T-helper 1 cell treated with Interleukin-12 subunit alpha and Interleukin-12 subunit beta and Interleukin-4 antibody, amounts not matched to agents 30 μg/mL and 1 μg/mL, for 36 hours (primary cell): ENCODE measurements at regions not wholly inside any gene's neighbourhood (a gene's known extent, or its start where the extent isn't known, plus 50 kb on each side); places are given as distances from the start of the nearest gene placed in this dataset.

Experiments
- H3K27ac Mint-ChIP-seq: one replicate; pipeline ENCODE4 v1.8.0; 2021; ENCODE audit warnings: mild to moderate bottlenecking, mixed read lengths
- H3K27me3 Mint-ChIP-seq: one replicate; pipeline ENCODE4 v1.8.0; 2021; ENCODE audit warnings: low read depth, mixed read lengths
- H3K36me3 Mint-ChIP-seq: one replicate; pipeline ENCODE4 v1.8.0; 2021; ENCODE audit warnings: low read depth, mixed read lengths
- H3K4me1 Mint-ChIP-seq: one replicate; pipeline ENCODE4 v1.8.0; 2021; ENCODE audit warnings: low read depth, mixed read lengths
- H3K4me3 Mint-ChIP-seq: one replicate; pipeline ENCODE4 v1.8.0; 2021; ENCODE audit warnings: mild to moderate bottlenecking, moderate library complexity, mixed read lengths
- H3K9me3 Mint-ChIP-seq: one replicate; pipeline ENCODE4 v1.8.0; 2021; ENCODE audit warnings: mixed read lengths

DNA sequence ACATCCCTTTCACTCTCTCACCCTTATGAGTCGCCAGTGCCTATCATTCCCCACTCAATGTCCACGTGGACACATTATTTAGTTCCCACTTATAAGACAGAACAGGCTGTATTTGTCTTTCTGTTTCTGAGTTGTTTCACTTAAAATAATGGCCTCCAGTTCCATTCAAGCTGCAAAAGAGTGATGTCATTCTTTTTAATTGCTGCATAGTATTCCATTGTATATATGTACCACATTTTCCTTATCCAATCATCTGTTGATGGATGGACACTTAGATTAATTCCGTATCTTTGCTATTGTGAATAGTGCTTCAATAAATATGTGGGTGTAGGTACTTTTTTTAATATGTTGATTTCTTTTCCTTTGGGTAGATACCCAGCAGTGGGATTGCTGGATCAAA, 79.1 kb downstream of the ZNF365 start:
- no peak overlapping the region for H3K27ac Mint-ChIP-seq
- H3K27me3 Mint-ChIP-seq: peaks cover 22% of the 10 kb centered on the region
- no peaks in the 10 kb centered on the region for H3K36me3 Mint-ChIP-seq
- no peaks in the 10 kb centered on the region for H3K9me3 Mint-ChIP-seq
- peaks cover 15% of the 10 kb centered on the region for H3K4me1 Mint-ChIP-seq
- no peak overlapping the region for H3K4me3 Mint-ChIP-seq

DNA sequence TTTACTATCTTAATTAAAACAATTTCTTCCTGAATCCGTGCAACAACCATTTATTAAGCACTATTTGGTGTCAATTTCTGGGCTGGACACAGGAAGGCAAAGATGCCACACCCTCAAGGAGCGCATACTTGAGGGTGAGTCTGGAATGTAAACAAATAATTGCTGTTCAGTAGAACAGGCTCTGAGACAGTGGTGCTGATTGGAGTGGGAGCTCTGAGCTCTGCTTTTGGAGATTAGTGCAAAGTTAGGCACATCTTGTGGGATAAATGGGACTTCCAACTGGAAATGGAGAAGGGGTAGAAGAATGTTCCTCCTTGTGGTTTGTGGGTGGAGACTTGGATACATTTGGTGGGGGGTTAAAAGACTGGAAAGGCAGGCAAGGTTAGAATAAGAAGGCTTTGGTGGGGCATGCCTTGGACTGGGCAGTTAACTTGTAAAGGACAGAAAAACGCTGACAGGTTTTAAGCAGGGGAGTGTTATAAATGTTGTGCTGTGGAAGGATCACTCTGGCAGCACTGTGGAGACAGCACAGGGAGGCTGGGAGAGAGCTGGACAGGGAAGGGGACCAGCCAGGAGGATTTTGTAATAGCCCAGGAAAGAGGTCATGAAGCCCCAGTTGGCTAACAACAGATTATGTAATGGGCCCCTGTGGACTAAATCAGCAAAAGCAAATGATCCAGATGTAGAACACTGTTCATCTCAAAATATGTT, 80.7 kb downstream of the ZNF365 start:
- no peaks in the 10 kb centered on the region for H3K36me3 Mint-ChIP-seq
- no peaks in the 10 kb centered on the region for H3K9me3 Mint-ChIP-seq
- H3K27ac Mint-ChIP-seq: no peak overlapping the region
- H3K4me1 Mint-ChIP-seq: peaks cover 15% of the 10 kb centered on the region
- H3K27me3 Mint-ChIP-seq: peaks cover 18% of the 10 kb centered on the region
- no peak overlapping the region for H3K4me3 Mint-ChIP-seq

DNA sequence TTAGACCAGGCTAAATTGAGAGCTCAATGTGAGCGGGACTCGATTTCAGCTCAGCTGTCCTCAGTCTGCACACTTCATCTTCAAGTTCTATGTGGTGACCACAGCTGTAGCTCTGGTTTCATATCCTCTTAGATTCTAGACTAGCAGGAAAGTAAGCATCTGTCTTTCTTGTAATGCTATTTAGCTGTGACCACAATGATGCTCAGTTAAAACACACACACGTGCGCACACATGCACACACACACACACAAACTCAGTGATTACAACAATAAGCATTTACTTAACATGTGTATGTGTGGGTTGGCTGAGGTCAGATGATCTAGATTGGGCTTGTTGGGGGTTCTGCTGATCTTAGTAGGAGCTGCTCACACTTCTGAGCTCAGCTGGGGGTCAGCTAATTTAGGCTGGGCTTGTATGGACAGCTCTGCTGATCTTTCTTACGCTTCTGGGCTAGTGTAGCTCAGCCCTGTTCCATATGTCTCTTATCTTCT, 82.5 kb downstream of the ZNF365 start:
- Mint-ChIP-seq H3K9me3 (no peaks in the 10 kb centered on the region), H3K4me3 (no peak overlapping the region), H3K27ac (no peak overlapping the region), H3K36me3 (no peaks in the 10 kb centered on the region), H3K27me3 (peaks cover 11% of the 10 kb centered on the region), H3K4me1 (peaks cover 15% of the 10 kb centered on the region)

DNA sequence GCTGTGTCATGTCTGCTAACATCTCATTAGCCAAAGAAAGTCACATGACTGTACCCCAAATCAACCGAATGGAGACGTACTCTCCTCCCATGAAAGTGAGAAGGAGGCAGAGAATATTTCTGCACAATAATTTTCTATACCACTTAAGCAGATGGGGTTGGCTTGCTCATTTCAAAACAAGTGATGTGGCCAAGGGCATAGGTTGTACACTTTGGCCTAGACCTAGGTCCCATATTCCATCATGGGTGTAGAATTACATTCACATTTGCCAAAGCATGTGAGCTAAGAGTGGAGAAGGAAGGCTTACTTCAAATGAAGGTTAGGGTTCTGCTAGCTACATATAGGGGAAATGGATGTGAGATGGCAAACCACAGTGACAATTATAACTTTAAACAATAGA, 83.0 kb downstream of the ZNF365 start:
- H3K36me3 Mint-ChIP-seq: no peaks in the 10 kb centered on the region
- no peaks in the 10 kb centered on the region for H3K9me3 Mint-ChIP-seq
- H3K4me1 Mint-ChIP-seq: peaks cover 15% of the 10 kb centered on the region
- peaks cover 11% of the 10 kb centered on the region for H3K27me3 Mint-ChIP-seq
- no peak overlapping the region for H3K4me3 Mint-ChIP-seq
- no peak overlapping the region for H3K27ac Mint-ChIP-seq

DNA sequence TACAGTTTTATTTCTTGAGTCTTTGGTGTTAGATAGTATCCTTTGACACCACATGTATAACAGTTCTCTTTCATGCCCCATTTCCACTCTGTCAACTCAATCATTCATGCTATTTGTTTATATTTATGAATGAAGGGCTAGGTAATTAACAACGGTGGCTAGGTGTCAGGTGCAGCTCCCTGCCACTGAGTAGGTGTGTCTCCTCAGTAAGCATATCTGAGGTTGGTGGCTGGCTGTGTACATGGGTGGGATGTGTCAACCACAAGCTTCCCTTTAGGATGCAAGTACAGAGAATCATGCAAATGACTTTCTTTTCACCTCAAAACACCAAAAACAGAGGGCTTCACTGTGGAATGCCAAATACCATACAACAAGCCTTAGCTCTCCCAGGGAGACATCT, 83.4 kb downstream of the ZNF365 start:
- no peaks in the 10 kb centered on the region for H3K36me3 Mint-ChIP-seq
- H3K27me3 Mint-ChIP-seq: peaks cover 11% of the 10 kb centered on the region
- H3K4me1 Mint-ChIP-seq: peaks cover 15% of the 10 kb centered on the region
- H3K27ac Mint-ChIP-seq: no peak overlapping the region
- H3K4me3 Mint-ChIP-seq: no peak overlapping the region
- H3K9me3 Mint-ChIP-seq: no peaks in the 10 kb centered on the region

DNA sequence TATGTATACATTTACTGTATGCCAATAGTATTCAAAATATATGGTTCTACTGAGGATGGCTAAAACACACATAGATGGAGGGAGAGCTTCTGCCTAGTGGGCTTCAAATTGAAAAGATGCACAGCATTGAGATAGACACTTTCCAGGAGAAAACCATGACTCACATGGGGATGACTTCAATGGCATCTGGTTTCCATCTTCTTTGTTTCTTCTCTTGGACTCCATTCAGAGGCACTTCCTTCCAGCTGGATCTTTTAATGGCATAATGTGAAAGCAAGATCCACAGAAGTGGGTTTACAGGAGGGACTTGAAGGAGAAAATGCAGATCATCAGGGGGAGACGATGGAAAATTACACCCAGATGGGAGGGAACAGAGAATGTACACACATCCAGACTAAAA, 84.9 kb downstream of the ZNF365 start:
- no peak overlapping the region for H3K27ac Mint-ChIP-seq
- peaks cover 11% of the 10 kb centered on the region for H3K27me3 Mint-ChIP-seq
- no peak overlapping the region for H3K4me3 Mint-ChIP-seq
- no peaks in the 10 kb centered on the region for H3K36me3 Mint-ChIP-seq
- no peaks in the 10 kb centered on the region for H3K9me3 Mint-ChIP-seq
- H3K4me1 Mint-ChIP-seq: peaks cover 15% of the 10 kb centered on the region

DNA sequence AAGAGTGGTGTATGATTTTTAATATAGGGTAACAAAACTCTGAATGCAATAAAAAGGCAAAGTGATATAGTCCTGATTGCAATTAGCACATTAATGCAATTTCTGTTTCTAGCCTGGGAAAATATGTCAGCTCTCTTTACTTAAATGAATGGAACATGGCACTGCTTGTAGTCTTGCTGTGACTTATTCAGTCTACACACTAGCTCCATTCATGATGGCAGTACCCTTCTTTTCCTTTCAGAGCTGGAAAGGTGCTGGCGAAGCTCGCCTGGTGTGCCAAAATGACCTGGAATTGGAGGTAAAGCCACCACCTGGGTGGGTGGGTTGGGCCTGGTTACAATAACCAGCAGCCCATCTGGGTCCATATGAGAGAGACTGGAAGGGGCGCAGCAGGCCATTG, 85.3 kb downstream of the ZNF365 start:
- peaks cover 15% of the 10 kb centered on the region for H3K4me1 Mint-ChIP-seq
- H3K4me3 Mint-ChIP-seq: no peak overlapping the region
- H3K27ac Mint-ChIP-seq: no peak overlapping the region
- no peaks in the 10 kb centered on the region for H3K9me3 Mint-ChIP-seq
- peaks cover 11% of the 10 kb centered on the region for H3K27me3 Mint-ChIP-seq
- no peaks in the 10 kb centered on the region for H3K36me3 Mint-ChIP-seq

DNA sequence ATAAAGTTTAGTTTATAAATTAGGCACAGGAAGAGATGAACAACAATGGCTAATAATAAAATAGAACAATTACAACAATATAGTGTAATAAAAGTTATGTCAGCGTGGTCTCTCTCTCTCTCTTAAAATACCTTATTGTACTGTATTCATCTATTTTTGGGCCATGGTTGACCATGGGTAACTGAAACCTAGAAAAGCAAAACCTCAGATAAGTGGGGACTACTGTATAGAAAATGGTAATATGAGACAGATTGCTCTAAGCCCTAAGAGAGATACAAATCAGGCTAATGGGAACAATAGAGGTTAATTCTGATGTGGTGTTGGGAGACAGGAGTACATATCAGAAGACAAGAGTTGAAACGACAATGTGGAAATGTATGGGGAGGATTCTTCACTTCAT, 86.2 kb downstream of the ZNF365 start:
- peaks cover 15% of the 10 kb centered on the region for H3K4me1 Mint-ChIP-seq
- H3K4me3 Mint-ChIP-seq: no peak overlapping the region
- no peak overlapping the region for H3K27ac Mint-ChIP-seq
- peaks cover 6% of the 10 kb centered on the region for H3K27me3 Mint-ChIP-seq
- H3K36me3 Mint-ChIP-seq: no peaks in the 10 kb centered on the region
- H3K9me3 Mint-ChIP-seq: no peaks in the 10 kb centered on the region

DNA sequence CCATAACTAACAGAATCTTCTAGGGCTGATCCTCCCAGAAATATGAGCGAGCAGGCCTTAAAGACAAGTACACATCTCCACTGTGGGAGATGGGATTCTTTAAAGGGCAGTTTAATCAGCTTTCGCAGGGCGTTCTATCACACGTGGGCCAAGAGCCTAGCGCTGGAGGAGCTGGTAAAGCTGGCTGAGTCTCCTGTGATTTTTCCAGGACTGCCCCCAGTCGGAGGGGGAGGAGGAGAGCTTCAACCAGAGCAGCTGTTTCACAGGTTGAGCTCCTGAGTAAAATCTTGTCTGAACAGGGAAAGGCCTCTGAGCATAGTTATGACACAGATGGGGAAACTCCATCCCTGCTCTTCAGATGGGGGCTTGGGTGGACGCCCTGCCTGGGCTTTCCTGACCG, 87.0 kb downstream of the ZNF365 start:
- Mint-ChIP-seq H3K9me3 (no peaks in the 10 kb centered on the region), H3K4me1 (peaks cover 15% of the 10 kb centered on the region), H3K36me3 (no peaks in the 10 kb centered on the region), H3K27me3 (peaks cover 6% of the 10 kb centered on the region), H3K27ac (no peak overlapping the region), H3K4me3 (no peak overlapping the region)

DNA sequence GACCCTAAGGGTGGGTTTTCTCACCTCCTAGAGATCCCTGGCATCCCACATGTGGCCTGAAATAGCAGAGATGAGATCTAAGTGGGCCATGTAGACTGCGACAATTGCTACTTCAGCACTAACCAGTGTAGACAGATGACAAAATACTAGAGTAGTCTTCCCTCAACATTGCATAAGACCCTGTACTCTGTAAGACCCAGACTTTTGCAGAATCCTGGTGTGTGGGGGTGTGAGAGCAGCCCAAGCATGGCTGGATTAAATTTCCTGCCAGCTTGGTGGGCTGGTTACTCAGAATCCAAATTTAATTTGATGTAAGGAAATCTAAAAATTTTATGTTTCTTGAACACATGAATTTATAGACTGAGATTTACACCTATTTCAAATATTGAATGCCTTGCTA, 88.3 kb downstream of the ZNF365 start:
- Mint-ChIP-seq H3K27me3 (peaks cover 6% of the 10 kb centered on the region), H3K27ac (no peak overlapping the region), H3K36me3 (no peaks in the 10 kb centered on the region), H3K4me3 (no peak overlapping the region), H3K4me1 (peaks cover 4% of the 10 kb centered on the region), H3K9me3 (no peaks in the 10 kb centered on the region)

DNA sequence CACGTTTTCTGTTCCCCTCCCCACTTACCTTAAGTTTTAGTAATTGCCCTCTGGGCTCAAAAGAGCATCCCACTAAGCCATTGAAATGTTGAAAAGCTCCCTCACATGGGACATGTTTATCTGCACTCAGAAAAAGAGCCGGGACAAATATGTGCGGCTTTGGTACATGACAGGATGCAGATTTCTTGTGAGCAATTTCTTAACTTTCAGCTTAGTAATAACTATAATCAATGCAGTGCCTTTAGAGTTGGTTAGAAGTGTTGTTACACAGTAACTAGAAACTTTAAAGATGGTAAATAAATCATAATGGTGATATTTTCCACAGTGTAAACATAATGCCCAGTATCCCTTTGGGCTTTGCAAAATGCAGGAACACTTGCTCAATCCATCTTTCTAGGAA, 89.2 kb downstream of the ZNF365 start:
- H3K9me3 Mint-ChIP-seq: no peaks in the 10 kb centered on the region
- no peak overlapping the region for H3K4me3 Mint-ChIP-seq
- H3K27me3 Mint-ChIP-seq: peaks cover 6% of the 10 kb centered on the region
- H3K27ac Mint-ChIP-seq: no peak overlapping the region
- H3K4me1 Mint-ChIP-seq: no peaks in the 10 kb centered on the region
- H3K36me3 Mint-ChIP-seq: no peaks in the 10 kb centered on the region

DNA sequence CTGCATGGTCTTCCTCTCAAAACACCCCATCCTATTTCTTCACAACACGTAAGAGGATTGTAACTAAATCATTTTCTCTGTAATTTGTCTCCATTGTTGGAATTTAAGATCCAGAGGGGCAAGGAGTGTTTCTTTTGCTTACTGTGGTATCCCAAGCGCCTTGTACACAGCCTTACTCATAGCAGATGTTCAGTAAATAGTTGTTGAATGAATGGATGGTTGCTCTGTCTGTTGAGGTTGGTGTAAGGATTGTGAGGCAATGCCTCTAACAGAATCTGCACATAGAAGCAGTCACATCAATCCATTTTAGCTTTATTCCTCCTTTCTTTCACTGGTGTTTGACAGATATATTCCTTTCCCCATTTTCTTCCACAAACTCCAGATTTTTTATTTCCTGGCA, 90.1 kb downstream of the ZNF365 start:
- no peaks in the 10 kb centered on the region for H3K9me3 Mint-ChIP-seq
- H3K4me3 Mint-ChIP-seq: no peak overlapping the region
- no peaks in the 10 kb centered on the region for H3K27me3 Mint-ChIP-seq
- H3K27ac Mint-ChIP-seq: no peak overlapping the region
- no peaks in the 10 kb centered on the region for H3K4me1 Mint-ChIP-seq
- no peaks in the 10 kb centered on the region for H3K36me3 Mint-ChIP-seq

DNA sequence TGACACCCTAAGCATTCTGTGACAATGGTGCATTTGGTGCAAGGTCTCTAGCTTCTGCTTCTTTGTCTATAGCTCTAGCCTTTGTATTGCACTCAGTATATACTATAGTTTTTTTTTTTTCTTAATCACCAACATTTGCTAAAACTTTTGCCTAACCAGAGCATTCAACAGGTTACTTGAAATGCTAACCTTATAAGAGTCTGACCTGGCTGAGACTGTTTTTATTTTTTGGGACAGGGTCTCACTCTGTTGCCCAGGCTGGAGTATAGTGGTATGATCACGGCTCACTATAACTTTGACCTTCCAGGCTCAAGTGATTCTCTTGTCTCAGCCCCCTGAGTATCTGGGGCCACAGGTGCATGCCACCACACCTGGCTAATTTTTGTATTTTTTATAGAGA, 92.4 kb downstream of the ZNF365 start:
- Mint-ChIP-seq H3K27ac (no peak overlapping the region), H3K4me3 (no peak overlapping the region), H3K4me1 (no peaks in the 10 kb centered on the region), H3K9me3 (no peaks in the 10 kb centered on the region), H3K36me3 (no peaks in the 10 kb centered on the region), H3K27me3 (no peaks in the 10 kb centered on the region)

DNA sequence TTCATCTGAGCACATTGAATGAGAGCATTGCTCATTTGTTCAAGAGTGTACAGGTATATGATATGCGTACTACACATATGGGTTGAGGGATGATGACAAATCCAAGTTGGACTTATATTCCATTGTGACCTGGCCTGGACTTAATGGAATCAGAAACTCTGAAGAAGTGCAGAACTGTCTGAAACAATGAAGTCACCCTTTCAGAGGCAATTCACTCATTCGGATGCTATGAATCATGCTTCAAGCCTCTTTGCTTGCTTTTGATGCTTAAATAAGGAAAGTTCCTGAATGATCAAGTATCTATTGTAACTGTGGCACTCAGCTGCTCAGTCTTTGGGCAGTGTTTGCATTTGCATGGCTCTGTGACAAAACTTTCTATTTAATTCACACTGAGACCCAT, 93.4 kb downstream of the ZNF365 start:
- no peaks in the 10 kb centered on the region for H3K9me3 Mint-ChIP-seq
- no peak overlapping the region for H3K27ac Mint-ChIP-seq
- no peaks in the 10 kb centered on the region for H3K4me1 Mint-ChIP-seq
- no peaks in the 10 kb centered on the region for H3K27me3 Mint-ChIP-seq
- H3K36me3 Mint-ChIP-seq: no peaks in the 10 kb centered on the region
- no peak overlapping the region for H3K4me3 Mint-ChIP-seq

DNA sequence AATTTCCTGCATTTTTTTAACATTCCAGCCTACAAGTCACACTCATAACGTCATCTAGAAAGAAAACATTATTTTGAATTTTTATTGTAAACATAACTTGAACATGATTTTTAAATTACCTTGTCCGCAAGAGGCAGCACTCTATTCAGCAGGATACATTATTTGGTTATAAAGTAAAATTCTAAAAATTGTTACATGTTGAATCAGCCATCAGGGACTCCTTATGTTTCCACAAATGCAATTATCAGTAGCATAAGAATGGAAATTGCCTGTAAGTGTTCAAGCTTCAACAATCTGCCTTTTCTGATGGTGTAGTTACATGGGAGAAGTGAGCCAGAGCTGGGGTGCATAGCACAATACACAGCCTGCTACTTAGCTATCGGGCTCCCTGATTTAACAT, 97.5 kb downstream of the ZNF365 start:
- Mint-ChIP-seq H3K4me1 (no peaks in the 10 kb centered on the region), H3K27me3 (peaks cover 9% of the 10 kb centered on the region), H3K9me3 (no peaks in the 10 kb centered on the region), H3K36me3 (no peaks in the 10 kb centered on the region), H3K4me3 (no peak overlapping the region), H3K27ac (no peak overlapping the region)

DNA sequence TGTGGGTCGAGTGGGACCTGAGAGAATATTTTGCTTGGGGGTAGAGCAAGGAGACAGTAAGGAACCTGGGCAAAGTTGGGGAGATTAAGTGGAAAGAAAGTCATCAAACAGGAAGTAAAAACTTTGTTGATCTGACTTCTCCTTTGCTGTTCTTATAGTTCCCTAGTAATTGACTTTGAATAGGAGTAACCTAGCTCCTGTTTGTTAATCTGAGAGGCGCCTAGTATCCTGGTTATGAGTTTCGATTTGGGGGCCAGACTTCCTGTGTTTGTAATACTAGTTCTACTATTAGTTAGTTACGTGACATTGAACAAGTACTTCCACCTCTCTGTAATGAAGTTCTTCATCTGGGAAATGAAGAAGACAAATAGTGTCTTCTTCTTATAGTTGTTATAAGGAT, 99.1 kb downstream of the ZNF365 start:
- H3K27ac Mint-ChIP-seq: no peak overlapping the region
- H3K27me3 Mint-ChIP-seq: peaks cover 9% of the 10 kb centered on the region
- no peaks in the 10 kb centered on the region for H3K4me1 Mint-ChIP-seq
- H3K9me3 Mint-ChIP-seq: no peaks in the 10 kb centered on the region
- H3K4me3 Mint-ChIP-seq: no peak overlapping the region
- no peaks in the 10 kb centered on the region for H3K36me3 Mint-ChIP-seq
